ENCODE measurements at regions not wholly inside any gene's neighbourhood (a gene's known extent, or its start where the extent isn't known, plus 50 kb on each side); places are given as distances from the start of the nearest gene placed in this dataset.
A peak's percentile ranks its signal among the peaks of the same experiment; 100 is the strongest.
"Not testable (repeated sequence)": the region's sequence is repeated elsewhere in the genome, so short reads cannot be mapped to it uniquely, and the experiment has no call there.

DNA sequence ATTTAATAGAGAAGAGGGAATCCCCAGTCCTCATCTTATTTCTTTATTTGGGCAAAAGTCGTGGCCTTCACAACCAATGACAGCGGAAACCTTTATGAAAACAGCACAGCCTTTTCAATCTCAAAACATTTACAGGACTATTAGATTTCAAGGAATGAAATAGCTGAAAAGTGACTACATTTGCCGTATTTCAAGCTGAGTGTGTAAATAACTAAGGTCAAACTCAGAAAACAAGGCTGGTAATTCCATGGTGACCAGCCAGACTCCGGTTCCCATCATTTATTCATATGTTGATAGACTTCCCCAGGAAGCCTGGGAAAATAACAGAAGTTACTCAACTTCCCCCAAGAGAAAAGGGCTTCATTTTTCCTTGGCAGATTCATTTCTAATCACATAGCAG, 457.3 kb upstream of the NFE2L3 start:
- no peak overlapping the region for H3K4me3 Mint-ChIP-seq
- peaks cover 3% of the 10 kb centered on the region for H3K36me3 Mint-ChIP-seq
- H3K27ac Mint-ChIP-seq, result peak overlapping the region in 1 of 3 donors; percentile 54
- peaks cover 11% of the 10 kb centered on the region for H3K27me3 Mint-ChIP-seq
- H3K4me1 Mint-ChIP-seq, result no peaks in the 10 kb centered on the region
- H3K9me3 Mint-ChIP-seq, result no peaks in the 10 kb centered on the region

DNA sequence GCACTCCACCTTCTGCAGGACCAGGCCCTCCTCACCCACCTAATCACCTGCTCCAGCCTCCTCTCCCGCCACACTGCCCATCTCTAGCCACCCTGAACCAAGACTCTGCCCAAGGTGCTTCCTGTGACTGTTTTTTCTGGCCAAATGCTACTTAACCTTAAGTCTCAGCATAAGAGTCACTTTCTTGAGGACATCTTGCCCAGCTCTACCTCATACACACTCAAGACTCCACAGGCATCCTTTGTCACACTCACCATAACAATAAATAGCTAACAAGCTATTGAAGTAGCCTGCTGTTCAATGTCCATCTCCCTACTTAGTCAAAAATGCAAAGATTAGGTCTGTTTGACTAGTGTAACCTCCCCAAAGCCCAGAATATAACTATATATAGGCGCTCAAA, 455.4 kb upstream of the NFE2L3 start:
- H3K27ac Mint-ChIP-seq, result no peak overlapping the region
- H3K4me3 Mint-ChIP-seq, result no peak overlapping the region
- H3K36me3 Mint-ChIP-seq, result peaks cover 3% of the 10 kb centered on the region
- H3K27me3 Mint-ChIP-seq, result peaks cover 7% of the 10 kb centered on the region
- H3K9me3 Mint-ChIP-seq, result peaks cover 0 to 5% (median 0%) of the 10 kb centered on the region in 3 donors
- no peaks in the 10 kb centered on the region for H3K4me1 Mint-ChIP-seq

DNA sequence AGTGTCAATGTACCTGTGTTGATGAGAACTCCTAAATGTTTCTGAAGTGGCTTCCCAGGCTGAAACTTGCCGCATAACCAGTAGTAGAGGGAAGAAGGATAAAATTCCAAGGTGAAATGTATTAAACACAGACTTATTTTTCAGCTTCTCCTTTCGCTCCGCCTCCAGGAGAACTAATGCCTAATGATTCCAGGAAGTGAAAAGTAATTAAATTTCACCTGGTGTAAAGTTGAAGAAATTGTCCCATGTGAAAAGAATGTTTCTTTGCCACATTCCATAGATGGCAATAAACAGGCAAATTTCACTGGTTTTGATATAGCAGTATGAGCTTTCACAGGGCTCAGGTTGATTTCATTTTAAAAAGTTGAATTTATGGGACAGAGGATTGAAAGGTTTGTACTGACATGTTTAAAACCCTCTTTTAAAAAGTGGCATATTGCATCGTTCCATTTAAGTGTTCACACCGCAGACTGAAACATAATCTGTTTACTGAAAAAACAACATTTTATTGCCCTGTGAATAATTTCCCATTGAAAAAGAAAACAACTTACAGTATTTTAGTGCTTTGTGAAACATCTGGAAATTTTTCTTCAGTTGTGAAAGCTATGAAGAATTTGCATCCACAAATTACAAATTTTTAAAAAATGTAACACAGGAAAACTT, 453.4 kb upstream of the NFE2L3 start:
- Mint-ChIP-seq H3K9me3 (peaks cover 0 to 5% (median 3%) of the 10 kb centered on the region in 3 donors), H3K27ac (no peak overlapping the region)

DNA sequence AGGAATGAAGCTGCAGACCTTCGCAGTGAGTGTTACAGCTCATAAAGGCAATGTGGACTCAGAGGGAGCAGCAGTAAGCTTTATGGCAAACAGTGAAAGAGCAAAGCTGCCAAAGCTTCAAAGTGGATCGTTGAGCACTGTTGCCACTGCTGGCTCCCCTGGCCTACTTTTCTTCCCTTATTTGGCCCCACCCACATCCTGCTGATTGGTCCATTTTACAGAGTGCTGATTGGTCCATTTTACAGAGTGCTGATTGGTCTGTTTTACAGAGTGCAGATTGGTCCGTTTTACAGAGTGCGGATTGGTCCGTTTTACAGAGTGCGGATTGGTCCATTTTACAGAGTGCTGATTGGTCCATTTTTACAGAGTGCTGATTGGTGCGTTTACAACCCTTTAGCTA, 451.9 kb upstream of the NFE2L3 start:
- not testable (repeated sequence) for H3K36me3 Mint-ChIP-seq, H3K4me1 Mint-ChIP-seq, H3K27me3 Mint-ChIP-seq, H3K9me3 Mint-ChIP-seq, H3K27ac Mint-ChIP-seq, H3K4me3 Mint-ChIP-seq

More for the DNA sequence above, 453.4 kb upstream of the NFE2L3 start:
- Mint-ChIP-seq H3K4me1 (no peaks in the 10 kb centered on the region), H3K36me3 (peaks cover 3% of the 10 kb centered on the region), H3K4me3 (no peak overlapping the region), H3K27me3 (peaks cover 6% of the 10 kb centered on the region)

DNA sequence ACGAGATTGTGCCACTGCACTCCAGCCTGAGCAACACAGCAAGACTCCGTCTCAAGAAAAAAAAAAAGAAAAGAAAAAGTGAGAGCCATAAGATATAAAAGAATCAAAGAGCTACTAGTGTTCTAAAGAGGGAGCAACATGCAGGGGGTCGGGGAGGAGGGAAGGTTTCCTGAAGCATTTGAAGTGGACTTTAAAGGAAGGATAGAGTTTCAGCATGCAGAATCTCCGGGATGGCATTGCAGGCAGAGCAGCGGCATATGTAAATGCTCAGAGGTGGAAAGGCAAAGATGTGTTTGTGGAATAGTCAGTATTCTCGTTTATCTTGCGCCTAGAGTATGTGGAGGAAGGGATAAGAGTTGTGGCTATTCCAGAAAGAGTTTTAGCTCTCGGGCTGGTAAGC, 447.6 kb upstream of the NFE2L3 start:
- Mint-ChIP-seq H3K4me3 (no peak overlapping the region), H3K27me3 (no peaks in the 10 kb centered on the region), H3K9me3 (peaks cover 3 to 7% (median 5%) of the 10 kb centered on the region in 3 donors), H3K4me1 (peaks cover 0 to 1% (median 0%) of the 10 kb centered on the region in 3 donors), H3K27ac (no peak overlapping the region), H3K36me3 (peaks cover 1% of the 10 kb centered on the region)

DNA sequence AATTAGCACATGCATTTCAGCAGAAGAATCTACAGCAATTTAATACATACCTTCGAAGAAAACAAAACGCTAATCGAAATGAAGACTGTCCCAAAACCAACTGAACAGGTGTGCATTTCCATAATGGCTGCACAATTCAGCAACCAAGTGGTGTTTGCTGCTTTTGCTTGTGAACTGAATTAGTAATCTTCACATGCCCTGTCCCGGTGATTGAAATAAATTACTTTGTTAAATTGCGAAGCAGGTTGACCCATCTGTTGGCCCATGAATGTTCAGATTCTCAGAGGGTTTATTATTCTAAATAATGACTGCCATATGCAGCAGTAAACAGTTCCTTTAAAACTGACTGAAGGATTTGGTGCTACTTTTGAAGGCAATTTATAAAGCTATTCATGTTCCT, 445.2 kb upstream of the NFE2L3 start:
- Mint-ChIP-seq H3K9me3 (peaks cover 0 to 7% (median 3%) of the 10 kb centered on the region in 3 donors), H3K4me1 (peaks cover 0 to 1% (median 0%) of the 10 kb centered on the region in 3 donors), H3K36me3 (peaks cover 1% of the 10 kb centered on the region), H3K4me3 (no peak overlapping the region), H3K27me3 (peaks cover 3% of the 10 kb centered on the region), H3K27ac (no peak overlapping the region)

DNA sequence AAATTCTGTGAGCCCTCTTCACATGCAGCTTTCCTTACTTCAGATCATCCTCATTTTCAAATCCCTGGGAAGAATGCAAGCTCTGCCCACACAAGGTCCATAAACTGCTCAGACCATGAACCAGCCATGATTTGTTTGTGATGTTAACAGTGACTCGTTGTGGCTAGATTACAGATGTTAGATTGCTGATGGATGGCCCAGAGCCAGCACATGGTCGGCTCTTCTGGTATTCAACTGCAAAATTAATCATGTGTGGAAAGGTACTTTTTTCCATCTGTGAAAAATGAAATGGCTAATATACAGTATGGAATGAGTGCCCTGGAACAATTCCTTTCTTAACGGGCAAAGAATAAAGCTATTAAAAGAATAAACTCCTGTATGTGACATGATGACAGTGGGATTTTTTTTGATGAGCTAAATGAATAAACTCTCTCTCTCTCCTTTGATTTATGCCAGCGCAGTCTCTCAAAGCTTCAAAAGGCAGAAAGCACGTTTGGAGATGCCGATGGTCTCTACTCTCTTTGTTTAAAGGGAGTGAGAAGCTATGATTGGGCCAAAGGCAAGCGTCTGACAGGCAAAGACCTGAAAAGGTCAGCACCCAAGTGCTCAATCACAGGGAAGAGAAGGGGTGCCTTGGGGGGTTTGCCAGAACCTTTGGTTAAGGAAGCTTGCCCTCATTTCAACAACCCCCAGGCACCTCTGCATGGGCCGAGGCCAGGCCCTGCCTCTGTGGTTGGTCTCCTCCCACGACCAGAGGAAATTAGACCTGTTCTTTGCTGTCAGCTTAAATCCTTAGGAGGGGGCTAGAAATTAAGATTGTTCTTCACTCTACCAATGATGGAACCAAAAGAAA, 444.0 kb upstream of the NFE2L3 start:
- Mint-ChIP-seq H3K36me3 (peaks cover 1% of the 10 kb centered on the region), H3K9me3 (peaks cover 0 to 7% (median 0%) of the 10 kb centered on the region in 3 donors), H3K4me1 (peaks cover 0 to 1% (median 0%) of the 10 kb centered on the region in 3 donors), H3K27ac (no peak overlapping the region), H3K27me3 (peaks cover 3% of the 10 kb centered on the region), H3K4me3 (no peak overlapping the region)

DNA sequence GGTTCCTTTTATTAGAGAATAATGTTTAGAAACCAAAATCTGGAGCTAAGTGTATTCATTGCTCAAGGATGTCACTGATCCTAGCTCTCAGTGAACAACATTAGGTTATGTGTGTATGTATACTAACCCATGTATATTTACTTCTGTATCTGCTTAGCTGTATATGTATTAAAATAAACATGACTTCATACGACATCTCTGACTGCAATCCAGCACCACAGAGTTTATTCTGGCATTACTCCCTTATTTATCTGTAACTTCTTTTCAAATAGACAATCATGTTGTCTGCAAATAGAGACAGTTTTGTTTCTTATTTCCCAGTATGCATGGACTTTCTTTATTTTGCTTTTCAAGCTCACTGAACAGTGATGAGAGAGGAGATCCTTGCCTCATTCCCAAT, 441.0 kb upstream of the NFE2L3 start:
- peaks cover 8% of the 10 kb centered on the region for H3K27me3 Mint-ChIP-seq
- no peak overlapping the region for H3K4me3 Mint-ChIP-seq
- H3K27ac Mint-ChIP-seq, result no peak overlapping the region
- H3K4me1 Mint-ChIP-seq, result no peaks in the 10 kb centered on the region
- no peaks in the 10 kb centered on the region for H3K36me3 Mint-ChIP-seq
- peaks cover 0 to 5% (median 0%) of the 10 kb centered on the region in 3 donors for H3K9me3 Mint-ChIP-seq

DNA sequence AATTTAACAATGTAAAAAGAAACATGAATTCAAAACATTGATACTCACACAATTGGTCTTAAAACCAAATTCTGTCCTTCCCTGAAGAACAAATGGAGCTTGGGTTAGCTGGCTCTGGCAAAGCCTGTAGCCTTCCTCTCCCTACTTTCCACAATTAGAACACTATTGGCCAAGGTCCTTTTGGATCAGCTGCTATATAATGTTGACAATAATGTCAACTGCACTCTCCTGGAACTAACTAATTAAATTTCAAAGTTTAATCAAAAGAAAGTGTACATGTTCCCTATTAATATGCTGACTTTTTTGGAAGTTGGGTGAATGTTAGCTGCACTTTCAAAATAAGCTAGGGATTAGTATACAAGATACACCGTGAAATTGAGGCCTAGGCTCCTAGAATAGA, 440.1 kb upstream of the NFE2L3 start:
- H3K36me3 Mint-ChIP-seq, result no peaks in the 10 kb centered on the region
- no peaks in the 10 kb centered on the region for H3K9me3 Mint-ChIP-seq
- H3K4me3 Mint-ChIP-seq, result no peak overlapping the region
- H3K27me3 Mint-ChIP-seq, result peaks cover 14% of the 10 kb centered on the region
- H3K4me1 Mint-ChIP-seq, result no peaks in the 10 kb centered on the region
- H3K27ac Mint-ChIP-seq, result no peak overlapping the region

DNA sequence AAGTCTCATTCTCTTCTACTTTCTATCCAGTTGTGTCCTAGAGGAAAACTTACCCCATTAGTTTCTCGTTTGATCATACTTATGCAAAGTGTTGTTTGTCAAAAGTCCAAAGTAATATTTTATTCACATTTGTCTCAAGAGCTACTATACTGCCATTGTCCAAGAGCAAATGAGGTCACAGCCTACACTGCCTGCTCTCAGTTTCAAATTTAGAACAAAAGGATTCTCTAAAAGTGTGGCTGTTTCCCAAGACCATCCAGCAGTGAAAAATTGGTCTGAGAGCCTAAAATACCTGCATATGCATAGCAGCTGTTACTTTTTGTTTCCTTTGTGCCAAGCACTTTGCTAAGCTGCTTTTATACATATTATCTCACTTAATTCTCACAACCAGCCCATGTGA, 439.5 kb upstream of the NFE2L3 start:
- no peak overlapping the region for H3K27ac Mint-ChIP-seq
- H3K36me3 Mint-ChIP-seq, result no peaks in the 10 kb centered on the region
- no peaks in the 10 kb centered on the region for H3K9me3 Mint-ChIP-seq
- no peak overlapping the region for H3K4me3 Mint-ChIP-seq
- H3K4me1 Mint-ChIP-seq, result no peaks in the 10 kb centered on the region
- H3K27me3 Mint-ChIP-seq, result peaks cover 15% of the 10 kb centered on the region

DNA sequence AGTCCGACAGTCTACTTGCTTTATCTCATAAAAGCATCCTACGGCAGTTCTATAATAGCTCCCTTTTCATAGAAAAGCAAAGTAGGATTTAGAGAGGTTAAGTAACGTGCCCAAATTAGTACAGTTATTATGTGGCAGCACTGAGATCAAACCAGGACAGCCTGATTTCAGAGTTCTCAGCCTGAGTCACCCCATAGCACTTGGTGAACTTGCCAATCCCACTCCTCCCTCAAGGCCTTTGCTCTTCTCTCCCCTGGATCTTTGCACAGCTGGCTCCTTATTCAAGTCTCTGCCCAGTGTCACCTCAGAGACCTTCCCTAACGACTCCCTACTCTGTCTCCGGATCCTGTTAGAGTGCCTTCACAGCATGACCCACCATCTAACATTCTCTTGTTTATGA, 438.0 kb upstream of the NFE2L3 start:
- Mint-ChIP-seq H3K4me3 (no peak overlapping the region), H3K4me1 (no peaks in the 10 kb centered on the region), H3K9me3 (no peaks in the 10 kb centered on the region), H3K27ac (no peak overlapping the region), H3K27me3 (peaks cover 19% of the 10 kb centered on the region), H3K36me3 (no peaks in the 10 kb centered on the region)

DNA sequence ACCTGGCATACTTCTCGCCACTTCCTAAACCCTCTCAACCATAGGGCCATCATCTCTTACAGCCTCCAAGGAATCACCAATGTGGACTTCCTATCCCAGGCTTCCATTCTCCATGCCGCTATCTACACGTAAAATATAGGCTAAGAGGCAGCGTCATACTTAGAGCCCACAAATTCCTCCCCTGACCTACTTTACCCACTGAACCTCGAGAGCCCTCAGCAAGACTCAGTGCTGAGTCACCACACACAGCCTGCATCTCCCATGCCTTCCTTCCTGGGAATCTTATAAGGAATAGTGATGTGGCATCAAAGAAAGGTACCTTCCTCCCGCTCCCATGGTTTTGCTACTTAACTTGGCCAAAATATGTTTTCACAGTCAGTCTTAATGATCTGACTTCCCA, 435.6 kb upstream of the NFE2L3 start:
- Mint-ChIP-seq H3K4me1 (no peaks in the 10 kb centered on the region), H3K4me3 (no peak overlapping the region), H3K27me3 (peaks cover 21% of the 10 kb centered on the region), H3K9me3 (no peaks in the 10 kb centered on the region), H3K36me3 (no peaks in the 10 kb centered on the region), H3K27ac (no peak overlapping the region)

DNA sequence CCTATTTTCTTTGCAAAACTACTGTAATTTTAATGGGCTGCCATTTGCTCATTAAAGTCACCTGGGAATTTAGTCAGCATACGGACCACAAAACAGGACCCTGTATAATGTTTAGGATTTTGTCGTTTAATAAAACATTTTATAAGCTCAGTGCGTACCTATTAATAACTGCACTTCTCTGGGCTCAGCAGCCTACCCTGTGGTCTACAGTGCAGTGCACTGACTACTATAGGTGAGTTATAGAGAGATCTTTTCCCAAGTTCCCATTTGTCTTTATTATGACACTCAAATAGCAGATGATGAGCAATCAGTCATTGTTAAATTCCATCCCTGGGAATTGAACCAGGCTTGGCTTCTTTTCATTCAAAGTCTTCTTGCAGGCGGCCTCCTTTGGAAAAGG, 433.4 kb upstream of the NFE2L3 start:
- peaks cover 21% of the 10 kb centered on the region for H3K27me3 Mint-ChIP-seq
- no peak overlapping the region for H3K4me3 Mint-ChIP-seq
- no peak overlapping the region for H3K27ac Mint-ChIP-seq
- H3K4me1 Mint-ChIP-seq, result no peaks in the 10 kb centered on the region
- no peaks in the 10 kb centered on the region for H3K9me3 Mint-ChIP-seq
- H3K36me3 Mint-ChIP-seq, result no peaks in the 10 kb centered on the region

DNA sequence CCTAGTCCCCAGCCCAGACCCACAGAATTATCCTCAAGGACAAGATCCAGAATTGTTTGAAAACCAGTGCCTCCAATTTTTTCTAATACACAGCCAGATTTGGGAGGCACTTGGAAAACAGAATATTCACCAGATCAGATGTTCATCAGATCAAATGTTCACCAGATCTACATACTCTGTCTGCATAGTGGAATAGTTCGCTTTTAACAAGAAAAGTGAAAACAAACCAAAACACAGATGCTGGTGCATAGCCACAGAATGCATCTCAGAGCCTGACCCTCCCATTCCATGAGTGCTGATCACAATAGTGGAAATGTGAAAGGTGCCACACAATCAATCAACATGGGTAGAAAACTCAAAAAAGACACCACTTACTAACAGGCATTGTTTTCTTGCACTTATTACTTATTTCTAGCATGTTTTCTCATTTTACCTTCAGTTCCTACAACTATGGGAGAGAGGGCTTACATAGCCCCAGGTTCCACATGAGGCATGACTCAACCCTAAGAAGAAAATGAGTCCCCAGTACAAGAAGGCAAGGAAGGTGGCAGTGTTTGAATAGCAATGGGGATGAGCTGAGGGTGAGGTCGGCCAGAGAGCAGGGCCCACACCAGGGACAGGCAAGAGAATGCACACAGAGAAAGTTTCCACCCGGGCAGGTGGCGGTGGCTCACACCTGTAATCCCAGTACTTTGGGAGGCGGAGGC, 432.7 kb upstream of the NFE2L3 start:
- peak overlapping the region in 1 of 3 donors; percentile 1 for H3K27ac Mint-ChIP-seq
- no peaks in the 10 kb centered on the region for H3K9me3 Mint-ChIP-seq
- H3K27me3 Mint-ChIP-seq, result peaks cover 21% of the 10 kb centered on the region
- no peaks in the 10 kb centered on the region for H3K4me1 Mint-ChIP-seq
- H3K36me3 Mint-ChIP-seq, result no peaks in the 10 kb centered on the region
- no peak overlapping the region for H3K4me3 Mint-ChIP-seq

DNA sequence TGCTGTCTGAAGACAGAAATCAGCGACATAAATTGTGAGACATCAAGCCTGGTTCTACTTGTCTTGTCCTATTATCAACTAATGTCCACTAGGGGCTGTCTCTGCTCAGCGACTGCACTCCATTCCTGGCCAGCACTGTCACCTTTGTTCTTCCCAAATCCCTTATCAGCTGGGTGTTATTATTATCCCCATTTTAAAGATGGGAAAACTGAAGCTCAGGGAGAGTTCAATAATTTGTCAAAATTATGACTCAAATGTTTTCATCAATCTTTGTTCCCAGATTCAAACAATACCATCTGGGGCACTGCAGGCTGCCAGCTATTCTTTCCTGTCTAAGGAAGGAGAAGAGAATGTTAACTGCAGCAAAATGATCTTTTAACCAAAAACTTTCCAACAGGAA, 431.6 kb upstream of the NFE2L3 start:
- no peak overlapping the region for H3K4me3 Mint-ChIP-seq
- H3K9me3 Mint-ChIP-seq, result no peaks in the 10 kb centered on the region
- H3K36me3 Mint-ChIP-seq, result no peaks in the 10 kb centered on the region
- H3K4me1 Mint-ChIP-seq, result no peaks in the 10 kb centered on the region
- H3K27ac Mint-ChIP-seq, result no peak overlapping the region
- peaks cover 16% of the 10 kb centered on the region for H3K27me3 Mint-ChIP-seq
